HG03139 (cell line): ENCODE measurements at regions not wholly inside any gene's neighbourhood (a gene's known extent, or its start where the extent isn't known, plus 50 kb on each side); places are given as distances from the start of the nearest gene placed in this dataset.
A peak's percentile ranks its signal among the peaks of the same experiment; 100 is the strongest.
"Not testable (repeated sequence)": the region's sequence is repeated elsewhere in the genome, so short reads cannot be mapped to it uniquely, and the experiment has no call there.

Experiments used
- ATAC-seq: cut with Tn5 transposase; IDR thresholded peaks from one replicate; pipeline ENCODE4 v1.9.1; 2021; ENCODE audit not compliant: unreplicated experiment

DNA sequence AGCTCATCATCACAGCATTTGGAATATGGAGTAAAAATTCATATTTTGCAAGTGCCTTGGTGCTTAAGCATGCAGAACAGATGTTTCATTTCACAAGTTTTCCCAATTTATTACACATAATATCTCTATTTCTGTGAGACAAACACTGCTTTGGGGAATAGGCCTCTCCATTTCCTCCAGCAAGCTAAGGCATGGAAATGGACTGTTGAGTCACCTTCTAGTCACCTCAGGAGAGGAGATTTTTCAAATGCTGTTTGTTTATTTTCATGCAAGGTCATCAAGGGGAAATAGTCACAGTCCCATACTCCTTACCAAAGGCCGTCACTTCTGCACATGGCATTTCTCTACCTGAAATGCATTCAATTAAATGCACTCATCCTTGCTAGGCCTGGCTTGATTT is 57.4 kb upstream of the NUTM2D start:
- not testable (repeated sequence) for ATAC-seq

DNA sequence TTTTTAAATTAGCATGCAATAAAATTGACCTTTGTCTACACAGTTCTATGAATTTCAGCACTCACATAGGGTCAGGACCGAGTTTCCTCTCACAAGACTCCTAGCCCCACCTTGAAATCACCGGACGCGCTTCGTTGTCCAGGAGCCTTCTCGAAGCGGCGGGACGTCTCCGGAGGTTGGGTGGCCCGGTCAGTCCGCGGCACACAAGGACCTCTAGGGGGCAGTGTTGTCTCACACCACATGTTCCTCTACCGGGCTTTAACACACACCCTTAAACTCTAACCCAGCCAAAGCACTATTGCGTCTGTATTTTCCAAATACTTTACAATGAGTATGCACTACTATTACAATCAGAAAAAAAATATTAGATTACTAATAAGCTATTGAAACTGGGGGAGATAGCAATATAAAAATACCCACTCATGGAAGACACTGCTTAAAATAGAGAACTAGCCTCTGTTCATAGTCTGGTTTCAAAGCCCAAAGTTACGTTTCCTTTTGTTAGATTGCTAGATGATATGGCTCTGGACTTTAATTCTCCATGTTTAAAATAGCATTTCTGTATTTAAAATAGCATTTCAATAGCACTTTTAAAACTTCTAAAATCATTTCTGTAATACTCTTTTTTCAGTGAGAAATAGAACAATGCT is 56.0 kb upstream of the NUTM2D start:
- peak; percentile 84 for ATAC-seq

DNA sequence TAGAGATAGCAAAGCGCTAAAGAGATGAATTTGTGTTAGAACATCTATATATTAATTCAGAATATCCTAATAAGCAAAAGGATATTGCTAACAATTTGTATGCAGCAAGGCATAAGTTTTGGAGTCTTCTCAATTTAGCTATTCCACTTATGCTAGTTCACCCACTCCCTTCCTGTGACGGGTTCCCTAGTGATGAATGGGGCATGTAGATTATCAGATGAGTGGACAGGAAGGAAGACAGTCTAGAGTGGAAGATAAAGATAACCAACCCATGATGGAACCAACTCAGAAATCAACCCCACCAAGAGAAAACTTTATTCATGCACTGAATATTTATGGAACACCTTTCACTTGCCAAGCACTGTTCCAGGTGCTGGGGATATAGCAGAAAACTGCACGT is 55.4 kb upstream of the NUTM2D start:
- ATAC-seq: not testable (repeated sequence)

DNA sequence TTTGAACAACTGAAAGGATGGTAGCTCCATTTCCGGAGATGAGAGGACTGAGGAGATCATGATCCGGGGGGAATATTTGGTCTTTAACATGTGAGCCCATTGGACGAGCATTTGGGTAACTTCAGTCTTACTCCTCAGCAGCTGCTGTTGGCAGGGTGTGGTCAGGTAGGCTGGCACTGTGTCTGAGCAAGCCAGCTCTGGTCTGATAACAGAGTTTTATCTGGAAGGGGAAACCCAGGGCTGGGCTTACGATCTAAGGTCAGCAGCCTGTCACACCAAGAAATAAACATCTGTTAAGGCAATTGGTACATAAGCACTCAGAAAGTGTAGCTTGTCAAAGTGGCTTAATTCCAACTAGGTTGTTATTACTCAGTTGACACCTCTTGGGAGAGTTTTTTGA is 53.8 kb upstream of the NUTM2D start:
- ATAC-seq: not testable (repeated sequence)

DNA sequence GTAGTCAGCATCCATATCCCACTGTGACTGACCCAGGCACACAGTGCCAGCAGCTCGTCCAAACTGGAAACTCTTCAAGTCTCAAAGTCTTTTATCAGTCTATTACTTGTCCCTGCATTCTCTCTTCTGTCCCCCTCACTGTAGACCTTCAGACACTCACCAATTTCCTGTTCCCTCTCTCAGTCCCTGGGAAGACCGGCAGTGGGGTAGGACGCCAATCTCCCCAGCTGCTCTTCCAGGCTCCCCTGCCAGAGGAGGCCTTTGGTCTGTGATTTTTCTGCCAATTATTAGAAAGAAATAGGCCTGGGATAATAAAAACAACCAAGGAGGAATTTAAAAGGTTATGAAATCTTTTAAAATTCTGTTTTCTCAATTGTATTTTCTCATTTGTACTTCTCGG is 50.9 kb upstream of the NUTM2D start:
- not testable (repeated sequence) for ATAC-seq
